ENCODE measurements at regions not wholly inside any gene's neighbourhood (a gene's known extent, or its start where the extent isn't known, plus 50 kb on each side); places are given as distances from the start of the nearest gene placed in this dataset.

- H3K36me3 Mint-ChIP-seq (ENCODE audit: unreplicated experiment): no peaks in the 10 kb centered on the region
- H3K4me1 Mint-ChIP-seq (ENCODE audit: unreplicated experiment): no peaks in the 10 kb centered on the region
- peaks cover 21% of the 10 kb centered on the region for H3K27me3 Mint-ChIP-seq (ENCODE audit: unreplicated experiment)
- no peak overlapping the region for H3K4me3 Mint-ChIP-seq (ENCODE audit: unreplicated experiment)
- DNase-seq (ENCODE audit: extremely low spot score, unreplicated experiment): no peak
- TF ChIP-seq CTCF (IDR thresholded peaks at IDR 0.05): no peak
- no peaks in the 10 kb centered on the region for H3K9me3 Mint-ChIP-seq (ENCODE audit: unreplicated experiment)
- H3K27ac Mint-ChIP-seq (ENCODE audit: unreplicated experiment): no peak overlapping the region
Measured at GRCh38 chr2:66683064-66683463, 248.1 kb downstream of the MEIS1 start.

- H3K36me3 Mint-ChIP-seq (ENCODE audit: unreplicated experiment): no peaks in the 10 kb centered on the region
- no peak overlapping the region for H3K4me3 Mint-ChIP-seq (ENCODE audit: unreplicated experiment)
- peaks cover 20% of the 10 kb centered on the region for H3K27me3 Mint-ChIP-seq (ENCODE audit: unreplicated experiment)
- TF ChIP-seq CTCF (IDR thresholded peaks at IDR 0.05): no peak
- no peak for DNase-seq (ENCODE audit: extremely low spot score, unreplicated experiment)
- H3K9me3 Mint-ChIP-seq (ENCODE audit: unreplicated experiment): no peaks in the 10 kb centered on the region
- no peaks in the 10 kb centered on the region for H3K4me1 Mint-ChIP-seq (ENCODE audit: unreplicated experiment)
- no peak overlapping the region for H3K27ac Mint-ChIP-seq (ENCODE audit: unreplicated experiment)
Measured at GRCh38 chr2:66683599-66683998, 248.7 kb downstream of the MEIS1 start.

DNA sequence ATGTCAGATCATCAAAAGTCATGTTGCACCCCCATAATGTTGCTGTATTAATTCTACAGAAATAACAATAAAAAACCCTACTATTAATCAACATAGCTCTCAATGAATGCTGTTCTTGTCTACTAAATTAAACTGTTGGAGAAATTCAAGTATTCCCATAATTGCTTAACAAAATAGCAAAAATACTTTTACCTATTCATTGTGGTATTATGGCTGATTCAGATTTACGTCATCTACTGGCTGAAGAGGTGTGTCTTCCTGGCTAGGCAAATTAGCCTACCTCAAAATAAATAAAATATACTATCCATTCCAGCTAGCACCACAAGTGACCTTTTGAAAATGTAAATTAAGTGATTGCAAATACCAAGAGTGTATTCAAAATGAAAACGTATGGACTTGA lies 249.4 kb downstream of the MEIS1 start:
- Mint-ChIP-seq H3K36me3 (ENCODE audit: unreplicated experiment) (no peaks in the 10 kb centered on the region), H3K27ac (ENCODE audit: unreplicated experiment) (no peak overlapping the region), H3K4me1 (ENCODE audit: unreplicated experiment) (no peaks in the 10 kb centered on the region), H3K27me3 (ENCODE audit: unreplicated experiment) (peaks cover 17% of the 10 kb centered on the region), H3K9me3 (ENCODE audit: unreplicated experiment) (no peaks in the 10 kb centered on the region), H3K4me3 (ENCODE audit: unreplicated experiment) (no peak overlapping the region)
- no peak for TF ChIP-seq CTCF (IDR thresholded peaks at IDR 0.05)
- DNase-seq (ENCODE audit: extremely low spot score, unreplicated experiment): no peak

- H3K27ac Mint-ChIP-seq (ENCODE audit: unreplicated experiment): no peak overlapping the region
- no peaks in the 10 kb centered on the region for H3K36me3 Mint-ChIP-seq (ENCODE audit: unreplicated experiment)
- no peaks in the 10 kb centered on the region for H3K4me1 Mint-ChIP-seq (ENCODE audit: unreplicated experiment)
- TF ChIP-seq CTCF (IDR thresholded peaks at IDR 0.05): no peak
- no peak overlapping the region for H3K4me3 Mint-ChIP-seq (ENCODE audit: unreplicated experiment)
- no peak for DNase-seq (ENCODE audit: extremely low spot score, unreplicated experiment)
- peaks cover 27% of the 10 kb centered on the region for H3K27me3 Mint-ChIP-seq (ENCODE audit: unreplicated experiment)
- no peaks in the 10 kb centered on the region for H3K9me3 Mint-ChIP-seq (ENCODE audit: unreplicated experiment)
Measured at GRCh38 chr2:66686755-66687154, 251.8 kb downstream of the MEIS1 start.

GRCh38 chr2:66688951-66689350 lies 254.0 kb downstream of the MEIS1 start:
- H3K4me3 Mint-ChIP-seq (ENCODE audit: unreplicated experiment): no peak overlapping the region
- H3K4me1 Mint-ChIP-seq (ENCODE audit: unreplicated experiment): no peaks in the 10 kb centered on the region
- peaks cover 29% of the 10 kb centered on the region for H3K27me3 Mint-ChIP-seq (ENCODE audit: unreplicated experiment)

More at GRCh38 chr2:66688951-66689350, 254.0 kb downstream of the MEIS1 start:
- no peak for DNase-seq (ENCODE audit: extremely low spot score, unreplicated experiment)
- no peak for TF ChIP-seq CTCF (IDR thresholded peaks at IDR 0.05)
- no peak overlapping the region for H3K27ac Mint-ChIP-seq (ENCODE audit: unreplicated experiment)
- no peaks in the 10 kb centered on the region for H3K9me3 Mint-ChIP-seq (ENCODE audit: unreplicated experiment)
- no peaks in the 10 kb centered on the region for H3K36me3 Mint-ChIP-seq (ENCODE audit: unreplicated experiment)
